Ishikawa (cell line): ENCODE measurements at regions not wholly inside any gene's neighbourhood (a gene's known extent, or its start where the extent isn't known, plus 50 kb on each side); places are given as distances from the start of the nearest gene placed in this dataset.

Experiments used
- CEBPB ChIP-seq: IDR thresholded peaks from 2 replicates; pipeline ENCODE4 v1.6.1; 2012
- CREB1 ChIP-seq: IDR thresholded peaks from 2 replicates; pipeline ENCODE4 v1.6.1; 2012; ENCODE audit warnings: low read depth
- EGR1 ChIP-seq: IDR thresholded peaks from 2 replicates; pipeline ENCODE4 v1.6.1; 2012
- EP300 ChIP-seq: IDR thresholded peaks from 2 replicates; pipeline ENCODE4 v1.6.1; 2012; ENCODE audit warnings: borderline replicate concordance
- FOXM1 ChIP-seq: IDR thresholded peaks from 2 replicates; pipeline ENCODE4 v1.6.1; 2012; ENCODE audit warnings: low read depth, borderline replicate concordance
- MAX ChIP-seq: IDR thresholded peaks from 2 replicates; pipeline ENCODE4 v1.6.1; 2012
- NFIC ChIP-seq: IDR thresholded peaks from 2 replicates; pipeline ENCODE4 v1.6.1; 2012
- RAD21 ChIP-seq: IDR thresholded peaks from 2 replicates; pipeline ENCODE4 v1.6.1; 2012; ENCODE audit warnings: low read depth
- REST ChIP-seq: IDR thresholded peaks from 2 replicates; pipeline ENCODE4 v1.6.1; 2012; ENCODE audit warnings: low read depth, mild to moderate bottlenecking
- TAF1 ChIP-seq: IDR thresholded peaks from 2 replicates; pipeline ENCODE4 v1.6.1; 2012; ENCODE audit warnings: low read depth, mild to moderate bottlenecking
- TCF12 ChIP-seq: IDR thresholded peaks from 2 replicates; pipeline ENCODE4 v1.6.1; 2012; ENCODE audit warnings: low read depth
- TEAD4 ChIP-seq: IDR thresholded peaks from 2 replicates; pipeline ENCODE4 v1.6.1; 2012
- USF1 ChIP-seq: IDR thresholded peaks from 2 replicates; pipeline ENCODE4 v1.6.1; 2012
- YY1 ChIP-seq: IDR thresholded peaks from 2 replicates; pipeline ENCODE4 v1.6.1; 2012; ENCODE audit warnings: low read depth
- ZBTB7A ChIP-seq: IDR thresholded peaks from 2 replicates; pipeline ENCODE4 v1.6.1; 2012; ENCODE audit warnings: low read depth

GRCh38 chr9:79408200-79408599 is 163.6 kb upstream of the TLE4 start:
- TF ChIP-seq RAD21 (no peak), TAF1 (no peak), YY1 (no peak), CREB1 (no peak), REST (no peak), TEAD4 (no peak), FOXM1 (no peak), NFIC (no peak), CEBPB (no peak), EGR1 (no peak), USF1 (no peak), MAX (no peak), TCF12 (no peak), ZBTB7A (no peak), EP300 (no peak)

GRCh38 chr9:79408617-79409016 is 163.1 kb upstream of the TLE4 start:
- TF ChIP-seq MAX (no peak), NFIC (no peak), TEAD4 (no peak), REST (no peak), USF1 (no peak), RAD21 (no peak), CEBPB (no peak), TAF1 (no peak), TCF12 (no peak), EP300 (no peak), CREB1 (no peak), ZBTB7A (no peak)

- TF ChIP-seq CEBPB (no peak), CREB1 (no peak), ZBTB7A (no peak), TCF12 (no peak), NFIC (no peak), FOXM1 (no peak)
These were observed 162.5 kb upstream of the TLE4 start for GRCh38 chr9:79409182-79409823.

- TF ChIP-seq REST (no peak), TCF12 (no peak), USF1 (no peak), ZBTB7A (no peak)
These were observed 145.9 kb upstream of the TLE4 start for GRCh38 chr9:79425840-79426239.

- TF ChIP-seq TAF1 (no peak), TCF12 (no peak), EGR1 (no peak), EP300 (no peak), ZBTB7A (no peak), USF1 (no peak), NFIC (no peak), REST (no peak), MAX (no peak), YY1 (no peak), CREB1 (no peak), TEAD4 (no peak), FOXM1 (no peak), CEBPB (no peak), RAD21 (no peak)
These were observed 143.3 kb upstream of the TLE4 start for GRCh38 chr9:79428422-79428821.
